Astrocyte of the spinal cord (primary cell): ENCODE measurements at regions not wholly inside any gene's neighbourhood (a gene's known extent, or its start where the extent isn't known, plus 50 kb on each side); places are given as distances from the start of the nearest gene placed in this dataset.

Experiments
- DNase-seq: peaks from one replicate; pipeline ENCODE4 v3.0.0; 2011; ENCODE audit warnings: low read depth, low spot score
- H3K4me3 ChIP-seq: 2 replicates; pipeline ENCODE4 v1.5.1; 2011; ENCODE audit warnings: low read depth, mild to moderate bottlenecking, low read length, moderate library complexity
- CTCF ChIP-seq: IDR thresholded peaks from 2 replicates; pipeline ENCODE4 v1.5.1; 2012; ENCODE audit warnings: low read depth, mild to moderate bottlenecking, low read length, inconsistent platforms
- in situ Hi-C: cut with HindIII; loops from 2 replicates; pipeline ENCODE4 v1.10.0; 2017; ENCODE audit warnings: low sequenced_read_pairs

DNA sequence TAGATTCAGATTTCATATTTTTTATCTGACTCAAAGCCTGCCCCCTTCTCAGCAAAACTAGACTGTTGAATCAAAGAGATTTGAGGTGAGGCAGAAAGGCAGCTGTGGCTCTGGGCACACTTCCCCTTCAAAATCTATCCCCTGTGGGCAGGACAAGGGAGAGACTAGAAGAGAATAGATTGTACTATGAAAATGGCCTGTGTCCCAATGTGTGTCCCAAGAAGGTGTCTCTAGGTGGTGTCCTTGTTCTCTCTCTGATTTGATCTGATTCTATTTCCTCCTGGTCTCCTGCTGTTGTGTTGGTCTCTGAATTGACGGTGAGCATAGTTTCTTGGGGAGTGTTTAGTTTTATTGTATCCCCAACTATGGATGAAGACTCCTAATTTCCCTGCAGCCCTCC, 565.8 kb upstream of the ATP2B1 start:
- in situ Hi-C loops, result no loop called here
- TF ChIP-seq CTCF, result no peak
- H3K4me3 ChIP-seq, result no peak overlapping the region
- DNase-seq, result no peak

- DNase-seq, result no peak
- TF ChIP-seq CTCF, result no peak
- in situ Hi-C loops, result no loop called here
- H3K4me3 ChIP-seq, result no peak overlapping the region
Observed at GRCh38 chr12:90268574-90268973, 559.9 kb upstream of the ATP2B1 start.

DNA sequence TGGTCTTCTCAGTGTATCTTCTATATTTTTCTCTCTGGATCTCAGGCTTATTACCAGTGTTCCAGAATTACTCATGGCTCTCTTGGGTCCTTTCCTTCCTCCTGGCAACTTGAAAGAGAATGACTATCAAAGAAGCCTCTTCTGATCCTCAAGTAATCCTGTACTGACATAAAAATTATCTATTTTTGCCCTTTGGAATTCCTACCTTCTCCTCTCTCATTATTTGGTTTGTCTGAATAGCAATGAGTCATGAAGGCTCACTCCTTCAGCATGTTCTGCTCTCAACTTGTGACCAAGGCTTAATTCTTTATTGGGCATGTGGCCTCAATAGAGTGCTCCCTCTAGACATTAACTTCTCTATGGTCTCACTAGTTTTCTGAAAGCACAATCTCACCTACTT, 553.6 kb upstream of the ATP2B1 start:
- no peak for TF ChIP-seq CTCF
- in situ Hi-C loops, result no loop called here
- H3K4me3 ChIP-seq, result no peak overlapping the region
- peak; percentile 10 for DNase-seq

DNA sequence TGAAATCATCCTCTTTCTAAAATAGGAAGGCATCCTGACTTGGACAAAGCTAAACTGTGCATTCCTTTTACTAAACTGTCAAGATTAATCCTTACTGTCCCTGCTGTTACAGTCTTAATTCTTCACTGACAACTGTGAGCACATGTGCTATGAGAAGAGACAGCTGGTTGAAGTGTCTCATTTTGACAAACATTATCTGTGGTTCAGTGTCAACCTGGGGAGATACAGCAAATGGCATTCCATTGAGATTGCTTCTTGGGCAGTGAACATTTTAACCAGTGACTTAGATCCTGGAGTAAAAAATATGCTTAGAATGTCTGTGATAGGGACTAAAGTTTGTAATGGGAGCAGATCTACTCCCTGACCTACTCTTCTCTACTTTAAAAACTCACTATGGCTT, 552.6 kb upstream of the ATP2B1 start:
- in situ Hi-C loops, result no loop called here
- DNase-seq, result no peak
- no peak overlapping the region for H3K4me3 ChIP-seq
- TF ChIP-seq CTCF, result no peak

DNA sequence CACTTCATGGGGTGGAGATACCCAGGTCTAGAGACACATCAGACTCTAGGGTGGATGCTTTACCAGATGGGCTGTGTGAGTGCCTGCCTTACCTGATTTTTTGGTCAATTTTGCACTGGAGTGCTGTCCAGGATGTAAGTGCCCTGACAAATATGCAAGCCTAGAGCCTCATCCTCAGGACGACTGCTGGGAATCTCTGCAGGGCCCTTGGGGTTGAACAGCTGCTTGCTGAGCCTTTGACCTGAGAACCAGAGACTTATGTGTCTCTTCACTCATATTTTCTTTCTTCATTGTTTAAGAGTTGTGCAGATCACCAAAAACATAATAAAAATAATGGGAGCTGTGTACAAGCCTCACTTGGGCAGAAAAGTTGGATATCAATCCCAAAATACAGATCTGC, 551.5 kb upstream of the ATP2B1 start:
- DNase-seq, result no peak
- TF ChIP-seq CTCF, result no peak
- H3K4me3 ChIP-seq, result no peak overlapping the region
- in situ Hi-C loops, result no loop called here

GRCh38 chr12:90257927-90258624, 549.4 kb upstream of the ATP2B1 start:
- H3K4me3 ChIP-seq, result no peak overlapping the region
- DNase-seq, result no peak
- in situ Hi-C loops, result no loop called here
- no peak for TF ChIP-seq CTCF

DNA sequence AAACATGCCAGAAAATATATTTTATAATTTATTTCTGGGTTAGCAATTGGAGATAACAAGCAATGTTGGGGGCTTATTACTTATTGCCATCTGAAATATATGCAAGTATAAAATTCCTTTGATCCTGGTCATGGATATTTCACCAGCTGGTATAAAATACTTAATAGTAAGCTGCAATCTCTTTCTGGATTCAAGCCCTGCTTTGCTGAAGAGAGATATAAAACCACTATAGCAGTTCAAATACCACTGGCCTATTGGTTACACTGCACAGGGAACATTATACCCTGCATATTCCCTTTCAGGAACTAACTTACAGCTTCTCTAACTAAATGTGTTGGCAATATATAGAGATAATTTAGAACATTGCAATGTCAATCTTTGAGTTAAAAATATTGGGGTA, 546.2 kb upstream of the ATP2B1 start:
- H3K4me3 ChIP-seq, result no peak overlapping the region
- in situ Hi-C loops, result no loop called here
- DNase-seq, result no peak
- TF ChIP-seq CTCF, result no peak
